ENCODE measurements at regions not wholly inside any gene's neighbourhood (a gene's known extent, or its start where the extent isn't known, plus 50 kb on each side); places are given as distances from the start of the nearest gene placed in this dataset.
"Not testable (repeated sequence)": the region's sequence is repeated elsewhere in the genome, so short reads cannot be mapped to it uniquely, and the experiment has no call there.

DNA sequence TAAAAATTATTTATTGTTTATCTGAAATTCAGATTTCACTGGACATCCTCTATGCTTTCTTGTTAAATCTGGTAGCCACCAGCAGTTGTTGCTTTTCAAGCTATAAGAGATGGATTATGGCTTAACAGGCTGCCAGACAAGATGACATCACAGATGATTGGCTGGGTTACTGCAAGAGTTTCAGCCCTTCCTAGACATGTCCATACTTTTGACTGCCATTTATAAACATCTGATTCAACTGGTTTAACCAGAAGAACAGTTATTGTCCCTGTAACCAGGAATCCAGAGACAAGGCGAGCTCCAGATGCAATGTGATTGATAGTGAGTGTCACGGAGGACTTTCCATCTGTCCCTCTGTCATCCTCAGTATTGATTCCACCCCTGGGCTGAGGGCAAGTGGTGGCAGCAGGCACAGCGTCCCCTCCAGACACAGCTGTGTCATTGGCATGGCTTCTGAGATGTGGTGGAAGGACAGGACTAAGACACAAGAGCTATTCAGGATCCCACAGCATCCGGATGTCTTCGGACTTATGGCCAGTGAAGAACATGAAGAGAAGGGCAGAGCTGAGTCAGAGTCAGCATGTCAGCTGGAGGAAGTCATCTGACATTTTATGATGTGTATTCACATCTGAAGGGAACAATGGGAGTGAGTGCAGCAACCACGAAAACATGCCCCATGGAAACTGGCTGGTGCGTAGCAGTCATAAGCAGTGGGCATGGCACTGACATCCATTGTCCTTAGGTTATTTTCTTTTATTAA is 284.5 kb upstream of the CDYL start:
- DNase-seq (ENCODE audit: low spot score) = no peak

DNA sequence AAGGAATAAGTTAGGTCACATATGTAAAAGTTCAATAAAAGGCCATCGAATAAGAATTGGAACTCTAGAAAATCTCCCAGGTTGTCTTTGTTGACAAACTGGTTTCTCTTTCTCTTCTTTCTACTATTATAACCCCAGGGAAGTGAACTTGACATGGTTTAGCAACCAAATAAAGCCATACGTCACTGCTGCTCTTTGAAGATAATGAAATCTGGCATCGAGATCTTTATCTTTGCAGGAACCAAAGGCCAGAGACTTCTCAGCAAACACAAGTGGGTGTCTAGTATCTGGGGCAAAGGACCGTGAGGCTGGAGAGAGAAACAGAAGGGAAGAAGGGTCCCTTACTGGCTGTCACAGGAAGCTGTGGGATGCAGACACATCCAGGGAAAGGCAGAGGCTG is 286.7 kb upstream of the CDYL start:
- no peak for DNase-seq (ENCODE audit: low spot score)

DNA sequence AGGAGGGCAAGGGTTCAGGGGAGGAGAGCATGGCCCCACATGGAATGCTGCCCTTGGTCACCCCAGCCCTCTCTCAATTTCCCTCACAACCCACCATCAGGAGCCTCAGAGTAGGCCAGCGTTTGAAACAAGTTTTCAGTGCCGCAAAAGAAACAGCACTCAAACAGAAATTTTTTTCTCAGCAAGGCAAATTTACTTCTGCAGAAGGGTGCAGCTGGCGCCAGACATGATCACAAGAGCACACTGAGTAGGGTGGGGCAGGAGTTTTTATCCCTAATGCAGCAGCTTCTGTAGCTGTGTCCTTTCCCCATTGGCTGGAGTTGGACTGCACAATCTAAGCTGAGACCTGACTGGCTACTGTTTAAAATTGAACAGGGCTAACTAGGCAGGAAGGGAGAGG is 287.8 kb upstream of the CDYL start:
- no peak for DNase-seq (ENCODE audit: low spot score)

DNA sequence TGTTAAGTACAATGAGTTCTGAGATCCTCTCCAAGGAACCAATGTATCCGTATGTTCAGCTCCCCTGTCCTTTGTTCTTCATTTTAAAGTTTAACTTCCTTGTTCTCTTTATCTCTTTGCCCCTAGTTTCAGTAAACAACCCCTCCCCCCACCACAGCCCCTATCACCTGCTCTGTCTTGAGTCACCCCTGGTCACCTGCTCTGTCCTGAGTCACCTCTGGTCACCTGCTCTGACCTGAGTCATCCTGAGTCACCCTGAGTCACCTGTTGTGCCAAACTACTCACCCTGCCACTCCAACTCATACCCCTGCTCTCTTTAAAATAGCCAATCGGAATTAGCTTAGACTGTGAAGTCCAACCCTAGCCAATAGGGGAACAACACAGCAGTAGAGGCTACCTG is 288.7 kb upstream of the CDYL start:
- DNase-seq (ENCODE audit: low spot score) = no peak

DNA sequence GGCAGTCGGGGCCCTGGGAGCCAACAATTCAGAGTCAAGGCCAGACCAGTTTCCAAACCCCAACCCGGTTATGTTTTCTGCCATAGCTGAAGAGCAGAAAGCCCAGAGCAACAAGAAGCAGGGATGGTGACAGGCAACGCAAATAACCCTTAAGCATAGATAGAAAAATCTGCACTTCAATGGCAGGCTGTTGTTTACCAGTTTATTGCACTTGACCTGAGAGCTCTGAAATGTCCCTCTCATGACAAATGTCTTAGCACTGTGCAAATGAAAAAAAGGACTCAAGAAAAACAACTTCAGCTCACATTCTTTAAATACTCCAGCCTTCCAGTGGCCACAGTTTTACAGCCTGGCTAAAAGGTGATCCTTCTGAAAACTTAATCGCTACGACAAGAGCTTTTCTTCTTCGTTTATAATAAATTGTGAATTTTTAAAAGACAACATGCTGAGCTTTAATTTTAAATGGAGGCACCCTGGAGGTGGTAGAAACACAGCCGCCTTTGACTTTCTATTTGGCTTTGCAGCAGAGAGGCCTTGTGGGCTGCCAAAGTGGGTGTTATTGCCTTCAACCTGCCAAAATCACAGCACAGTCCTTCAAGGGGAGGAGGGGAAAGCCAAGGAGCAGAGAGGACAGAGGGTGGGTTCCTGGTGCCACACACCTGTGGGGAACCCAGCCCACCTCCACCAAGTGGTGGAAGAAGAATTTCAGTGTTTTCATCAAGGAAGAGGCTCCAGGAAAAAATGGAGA is 289.5 kb upstream of the CDYL start:
- DNase-seq (ENCODE audit: low spot score) = no peak

DNA sequence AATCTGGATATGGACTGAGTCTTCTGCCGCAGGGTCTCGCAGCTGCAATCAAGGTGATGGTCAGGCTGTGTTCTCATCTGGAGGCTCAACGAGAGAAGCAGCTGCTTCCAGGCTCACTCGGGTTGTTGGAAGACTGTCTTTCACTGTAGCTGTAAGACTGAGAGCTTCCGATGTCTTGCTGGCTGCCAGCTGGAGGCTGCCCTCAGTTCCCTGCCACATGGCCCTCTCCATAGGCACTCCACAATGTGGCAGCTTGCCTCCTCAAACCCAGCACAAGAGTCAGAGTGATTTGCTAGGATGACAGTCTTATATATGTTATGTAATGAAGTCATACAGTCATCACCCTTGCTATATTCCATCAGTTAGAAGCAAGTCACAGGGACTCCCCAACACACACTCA is 290.5 kb upstream of the CDYL start:
- no peak for DNase-seq (ENCODE audit: low spot score)

DNA sequence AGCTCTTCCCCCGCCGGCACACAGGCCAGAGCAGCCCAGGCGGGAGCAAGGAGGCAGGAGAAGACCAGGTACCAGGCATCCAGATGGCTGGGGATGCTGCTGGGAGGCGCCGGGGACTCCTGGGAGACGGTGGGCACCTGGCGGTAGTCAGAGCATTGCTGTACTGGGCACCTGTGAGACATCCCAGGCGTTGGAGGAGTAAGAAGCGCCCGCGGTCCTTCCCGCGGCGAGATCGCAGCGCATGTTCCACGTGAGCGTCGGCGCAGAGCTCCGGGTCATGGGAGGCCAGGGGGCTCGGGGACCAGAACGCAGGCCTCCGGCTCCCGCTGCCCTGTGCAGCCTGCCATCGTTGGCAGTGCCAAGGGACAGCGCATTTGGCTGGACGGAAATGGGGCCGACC is 293.7 kb upstream of the CDYL start:
- no peak for DNase-seq (ENCODE audit: low spot score)

DNA sequence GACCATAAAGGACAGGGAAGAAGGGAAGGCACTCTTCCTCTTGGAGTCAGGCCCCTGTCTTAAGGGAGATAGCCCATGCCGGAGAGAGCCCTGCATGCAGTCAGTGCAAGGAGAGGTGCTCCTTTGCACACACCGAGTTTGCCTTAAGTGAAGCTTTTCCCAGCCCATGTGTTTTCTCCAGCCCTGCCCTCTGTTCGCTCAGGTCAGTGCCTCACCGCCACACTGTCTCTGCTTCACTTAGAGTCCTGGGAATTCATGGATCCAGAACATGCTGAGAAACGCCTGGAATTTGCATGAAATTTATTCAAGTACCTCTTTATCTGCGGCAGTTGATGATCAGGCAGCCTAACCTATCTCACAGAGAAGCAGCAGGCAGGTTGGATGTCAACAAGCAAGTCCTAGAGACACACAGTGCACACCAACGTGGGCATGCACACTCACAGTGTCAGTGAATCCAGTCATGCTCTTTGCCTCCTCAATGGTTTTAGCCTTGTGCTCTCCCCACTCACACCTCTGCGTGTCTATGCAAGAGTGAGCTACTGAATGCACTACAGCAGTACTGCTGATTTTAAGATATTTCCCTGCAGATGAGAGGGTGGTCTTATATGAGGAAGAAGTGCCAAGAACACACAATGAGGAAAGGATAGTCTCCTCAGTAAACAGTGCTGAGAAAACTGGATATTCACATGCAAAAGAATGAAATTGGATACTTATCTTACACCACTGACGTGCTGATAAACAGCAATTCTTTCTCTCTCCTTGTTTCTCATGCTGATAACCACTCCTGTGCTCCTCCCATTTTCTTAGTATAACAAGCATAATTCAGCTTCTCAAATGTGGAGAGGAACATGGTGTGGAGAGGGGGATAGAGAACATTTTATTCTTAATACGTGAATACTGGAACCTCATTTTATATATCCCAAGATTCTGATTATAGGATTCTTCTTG is 295.1 kb upstream of the CDYL start:
- no peak for DNase-seq (ENCODE audit: low spot score)

DNA sequence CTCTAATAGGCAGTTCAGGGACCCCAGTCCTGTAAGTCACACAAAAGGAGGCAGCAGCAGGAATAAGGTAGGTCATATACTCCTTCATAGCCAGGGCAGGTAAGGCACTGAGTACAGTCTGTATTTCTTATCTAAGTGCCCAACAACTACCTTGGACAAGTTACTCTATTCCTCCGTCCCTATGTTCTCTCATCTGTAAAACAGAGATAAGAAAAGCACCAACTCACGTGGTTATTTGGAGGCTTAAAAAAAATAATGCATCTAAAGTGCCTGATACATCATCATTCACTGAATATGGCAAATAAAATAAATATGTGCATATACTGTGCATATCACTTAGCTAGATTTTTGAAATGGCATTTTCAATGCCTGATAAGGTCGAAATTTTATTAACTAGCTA is 298.1 kb upstream of the CDYL start:
- no peak for DNase-seq (ENCODE audit: low spot score)

DNA sequence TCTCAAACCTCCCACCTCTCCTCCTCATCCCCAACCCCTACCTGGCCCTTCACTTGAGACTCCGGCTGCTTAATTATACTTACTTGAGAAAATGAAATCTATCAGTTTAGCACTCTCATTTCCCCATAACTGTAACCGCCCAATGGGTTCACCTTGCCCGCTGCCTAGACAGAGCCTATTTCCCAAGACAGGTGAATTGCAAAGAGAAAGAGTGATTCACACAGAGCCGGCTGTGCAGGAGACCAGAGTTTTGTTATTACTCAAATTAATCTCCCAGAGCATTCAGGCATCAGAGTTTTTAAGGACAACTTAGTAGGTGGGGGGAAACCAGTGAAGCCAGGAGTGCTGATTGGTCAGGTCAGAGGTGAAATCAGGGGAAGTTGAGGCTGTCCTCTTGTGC is 301.4 kb upstream of the CDYL start:
- no peak for DNase-seq (ENCODE audit: low spot score)

DNA sequence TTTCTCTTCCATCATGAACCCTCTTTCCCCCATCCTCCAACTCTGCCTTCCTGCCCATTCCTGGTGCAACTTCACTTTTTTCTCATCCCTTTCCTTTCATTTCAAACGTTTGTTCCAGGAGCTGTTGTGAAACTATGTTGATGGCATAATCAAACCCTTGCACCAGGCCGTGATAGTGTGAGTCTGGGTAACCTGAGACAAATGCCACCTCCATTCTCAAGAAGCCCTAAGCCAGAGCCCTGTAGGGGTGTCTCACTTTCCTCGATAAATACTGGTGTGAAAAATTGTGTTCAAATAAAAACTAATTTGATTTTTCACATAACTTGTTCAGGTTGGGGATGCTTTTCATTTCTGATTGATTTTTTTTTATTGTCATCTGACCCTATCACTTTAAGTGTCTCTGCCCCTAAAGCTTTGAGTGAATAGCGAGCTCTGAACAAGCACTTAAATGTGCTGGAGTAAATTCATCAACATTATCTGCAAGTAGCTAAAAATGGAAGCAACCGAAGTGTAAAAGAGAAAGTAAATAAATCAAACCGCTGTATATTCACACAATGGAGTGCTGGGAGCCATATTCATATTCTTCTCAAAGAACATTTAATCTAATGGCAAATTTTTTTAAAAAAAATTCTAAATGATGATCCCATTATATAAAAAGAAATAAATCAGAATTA is 303.1 kb upstream of the CDYL start:
- DNase-seq (ENCODE audit: low spot score) = no peak

DNA sequence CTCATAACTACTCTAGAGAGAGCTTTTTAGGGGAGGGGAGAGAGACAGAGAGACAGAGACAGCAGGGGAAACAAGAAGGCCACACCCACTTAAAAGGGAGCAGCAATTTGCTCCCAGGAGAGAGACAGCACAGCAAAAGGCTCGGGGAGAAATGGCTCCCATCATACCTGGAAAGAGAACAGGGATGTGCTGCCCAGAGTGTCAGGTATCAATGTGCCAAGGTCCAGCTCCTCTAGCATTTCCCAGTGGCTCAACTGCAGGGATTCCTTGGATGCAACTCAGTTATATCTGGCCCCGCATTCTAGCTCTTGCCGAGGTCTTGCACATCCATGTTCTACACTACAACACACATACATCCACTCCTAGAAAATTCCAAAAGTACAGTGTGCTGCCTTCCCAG is 304.0 kb upstream of the CDYL start:
- no peak for DNase-seq (ENCODE audit: low spot score)

DNA sequence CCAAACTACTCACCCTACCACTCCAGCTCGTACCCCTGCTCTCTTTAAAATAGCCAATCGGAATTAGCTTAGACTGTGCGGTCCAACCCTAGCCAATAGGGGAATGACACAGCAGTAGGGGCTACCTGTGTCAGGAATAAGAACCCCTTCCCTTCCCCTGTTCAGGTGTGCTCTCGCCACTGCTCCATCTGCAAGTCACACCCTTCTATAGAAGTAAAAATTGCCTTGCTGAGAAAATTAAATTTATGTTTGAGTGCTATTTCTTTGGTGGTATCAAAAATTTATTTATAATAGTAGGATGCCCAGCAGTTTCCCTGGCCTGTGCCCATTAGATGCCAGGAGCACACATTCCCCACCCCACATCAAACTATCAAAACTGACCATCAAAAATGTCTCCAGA is 304.7 kb upstream of the CDYL start:
- not testable (repeated sequence) for DNase-seq (ENCODE audit: low spot score)

DNA sequence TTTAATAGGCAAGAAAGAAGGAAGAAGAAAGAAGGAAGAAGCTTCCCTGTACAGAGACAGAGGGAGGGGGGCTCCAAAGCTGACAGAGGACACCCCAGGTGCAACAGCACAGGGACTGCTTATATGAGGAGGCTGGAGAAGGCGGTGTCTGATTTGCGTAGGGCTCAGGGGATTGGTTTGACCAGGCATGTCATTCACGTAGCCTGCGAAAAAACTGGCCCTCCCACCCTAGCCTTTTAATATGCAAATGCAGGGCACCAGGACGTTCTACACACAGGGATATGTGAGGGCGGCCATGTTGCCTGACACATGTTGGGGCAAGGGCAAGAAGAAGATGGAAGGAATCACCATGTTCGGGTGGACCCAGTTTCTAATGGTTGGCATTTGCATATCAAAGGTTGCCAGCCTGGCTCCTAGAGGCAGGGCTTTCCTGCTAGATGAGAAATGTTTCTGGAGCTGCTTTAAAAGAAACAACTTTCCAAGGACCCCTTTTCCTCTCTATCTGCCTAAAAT is 305.4 kb upstream of the CDYL start:
- DNase-seq (ENCODE audit: low spot score) = no peak

DNA sequence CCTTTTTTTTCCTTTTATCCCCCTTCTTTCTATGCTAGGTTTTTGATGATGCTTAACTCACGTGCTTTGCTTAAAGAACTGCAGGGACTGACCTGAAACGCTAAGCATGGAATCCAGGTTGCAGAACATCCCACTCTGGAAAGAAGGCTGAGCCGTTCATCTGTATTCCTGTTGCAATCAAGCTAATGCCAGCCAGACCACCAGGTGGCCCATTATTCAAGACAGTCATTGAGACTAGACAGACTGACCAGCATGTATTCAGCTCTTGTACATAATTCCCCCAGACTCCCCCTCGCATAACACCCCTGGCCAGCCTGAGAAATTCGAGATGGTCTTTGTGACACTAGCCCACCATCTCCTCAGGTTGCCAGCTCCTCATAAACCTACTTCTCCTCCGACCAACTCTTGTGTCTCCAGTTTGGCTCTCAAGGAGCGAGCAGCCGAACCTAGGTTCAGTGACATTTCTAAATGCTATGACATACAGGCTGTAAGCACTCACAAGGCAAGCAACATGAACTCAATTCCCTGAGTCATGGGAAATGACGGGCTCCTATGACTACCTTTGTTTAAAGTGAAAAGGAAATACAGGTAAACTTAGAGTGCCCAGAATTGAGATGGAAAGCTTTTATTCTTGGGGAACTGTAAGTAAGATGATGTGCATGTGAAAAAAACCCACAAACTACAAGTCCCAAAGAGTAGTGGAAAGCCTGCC is 309.3 kb upstream of the CDYL start:
- no peak for DNase-seq (ENCODE audit: low spot score)

DNA sequence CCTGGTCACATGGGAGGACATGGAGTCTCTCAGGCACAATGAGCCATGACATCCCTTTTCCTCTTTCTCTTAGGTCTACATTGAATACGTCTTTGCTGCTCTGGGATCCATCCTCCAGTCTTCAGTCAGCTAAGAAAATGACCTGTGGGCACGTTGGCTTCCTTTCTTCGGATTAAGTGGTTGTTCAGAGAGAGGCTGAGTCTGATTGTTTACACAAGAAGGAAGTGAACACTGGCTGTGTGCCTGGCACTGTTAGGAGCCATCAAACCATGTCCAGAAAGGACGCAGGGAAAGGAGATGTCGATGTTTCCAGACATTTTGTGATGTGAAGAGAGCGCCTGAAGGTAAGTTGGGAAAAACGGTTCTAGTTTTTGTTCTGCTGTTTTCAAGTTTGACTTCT is 309.9 kb upstream of the CDYL start:
- no peak for DNase-seq (ENCODE audit: low spot score)

DNA sequence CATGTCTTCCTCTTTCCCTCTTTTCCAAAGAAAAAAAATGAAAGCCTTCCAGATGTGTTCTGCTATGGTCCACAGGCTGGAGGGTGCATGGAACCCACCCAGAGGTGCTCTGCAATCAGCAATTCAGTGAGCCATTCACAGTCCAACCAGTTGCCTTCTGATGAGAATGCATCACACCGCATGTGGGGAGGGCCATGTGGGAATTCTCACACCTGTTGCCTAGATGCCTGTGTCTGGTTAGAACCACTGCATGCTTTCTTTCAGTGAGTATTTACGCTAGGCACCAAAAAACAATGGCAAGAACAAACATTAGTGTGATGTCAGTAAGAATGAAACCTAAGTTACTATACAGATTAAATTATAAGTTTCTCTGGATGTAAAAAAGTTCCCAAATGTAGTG is 311.6 kb upstream of the CDYL start:
- DNase-seq (ENCODE audit: low spot score) = no peak

DNA sequence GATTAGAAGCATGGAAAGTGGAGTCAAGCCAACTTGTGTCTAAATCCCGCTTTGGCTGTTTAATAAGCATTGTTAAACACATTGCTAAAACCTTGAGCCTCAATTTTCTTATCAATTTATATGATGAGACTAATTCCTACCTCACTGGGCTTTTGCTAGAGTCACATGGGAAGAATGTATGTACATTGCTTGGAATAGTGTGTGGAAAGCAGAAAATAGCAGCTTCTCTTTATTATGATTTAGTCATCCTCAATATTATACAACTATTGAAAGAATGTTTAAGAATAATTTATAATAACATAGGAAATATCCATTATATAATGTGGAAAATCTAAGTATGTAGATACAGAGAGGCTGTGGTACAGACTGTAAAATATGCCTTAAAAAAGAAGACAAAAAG is 313.0 kb upstream of the CDYL start:
- no peak for DNase-seq (ENCODE audit: low spot score)

DNA sequence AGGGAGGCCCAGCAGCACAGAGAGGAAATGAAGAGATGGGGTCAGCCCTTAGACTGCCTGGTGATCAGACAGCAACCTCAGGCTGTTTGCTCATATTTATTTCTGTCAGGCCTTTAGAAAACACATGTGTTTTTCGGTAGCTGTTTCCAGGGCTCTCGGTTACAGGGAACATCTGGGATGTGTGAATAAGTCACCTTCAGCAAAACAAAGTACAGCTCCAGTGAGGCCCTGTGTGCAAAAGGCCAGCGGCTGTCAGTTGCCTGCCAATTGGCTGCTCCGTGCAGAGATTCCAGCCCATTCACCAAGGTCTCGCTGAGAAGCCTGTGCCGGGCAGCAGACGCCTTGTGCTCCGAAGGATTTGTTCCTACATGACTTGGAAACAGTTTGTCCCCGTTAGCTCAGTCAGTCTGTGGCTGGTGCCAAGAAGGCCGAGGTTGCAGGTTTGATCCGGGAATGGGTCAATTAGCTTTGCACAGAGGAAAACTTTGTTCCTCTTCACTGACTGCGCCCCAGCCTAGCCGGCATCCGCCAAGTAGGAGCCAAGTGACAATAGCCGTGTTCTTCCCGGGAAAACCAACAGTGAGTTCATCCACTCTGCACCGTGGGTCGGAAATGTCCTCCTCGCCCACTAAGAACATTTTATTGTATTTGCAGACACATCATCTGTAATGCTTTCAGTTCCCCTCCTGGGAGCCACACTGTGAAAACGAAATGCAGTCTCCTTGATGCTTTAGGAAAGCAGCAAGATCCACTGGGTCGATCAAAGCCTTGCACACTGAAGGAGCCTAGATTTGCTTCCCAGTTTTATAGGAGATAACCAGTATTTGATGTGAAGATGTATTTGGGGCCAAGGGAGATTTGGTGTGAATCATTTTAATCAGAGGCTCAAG is 315.4 kb upstream of the CDYL start:
- DNase-seq (ENCODE audit: low spot score) = no peak

DNA sequence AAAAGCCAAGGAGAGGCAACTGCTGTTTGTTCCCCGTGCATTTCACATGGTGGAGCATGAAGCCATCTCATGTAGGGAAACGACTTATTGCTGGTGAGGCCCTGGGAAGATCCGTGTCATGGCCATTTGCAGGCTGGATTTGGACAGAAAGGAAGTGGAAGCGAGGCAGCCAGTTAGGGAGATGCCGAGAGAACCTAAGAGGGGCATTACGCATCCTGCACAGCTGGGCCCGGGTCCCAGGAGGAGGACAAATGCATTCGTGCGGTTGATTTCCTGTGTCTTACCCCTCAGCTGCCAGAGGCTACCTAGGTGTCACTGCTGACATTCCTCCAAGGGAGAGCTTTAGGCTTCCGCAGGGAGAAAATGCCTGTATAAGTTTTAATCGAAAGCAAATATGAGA is 316.2 kb upstream of the CDYL start:
- no peak for DNase-seq (ENCODE audit: low spot score)

Data from hepatic stellate cell (primary cell).